ENCODE measurements at regions not wholly inside any gene's neighbourhood (a gene's known extent, or its start where the extent isn't known, plus 50 kb on each side); places are given as distances from the start of the nearest gene placed in this dataset.

- H3K27ac Mint-ChIP-seq (ENCODE audit: low read depth, unreplicated experiment): no peak overlapping the region
- no peaks in the 10 kb centered on the region for H3K4me1 Mint-ChIP-seq (ENCODE audit: insufficient read depth, unreplicated experiment)
- H3K27me3 Mint-ChIP-seq (ENCODE audit: insufficient read depth, unreplicated experiment): peaks cover 80% of the 10 kb centered on the region
- no peak for DNase-seq (ENCODE audit: unreplicated experiment)
- BruUV-seq (replicated peaks): no TSS peak
- H3K9me3 Mint-ChIP-seq (ENCODE audit: unreplicated experiment): no peaks in the 10 kb centered on the region
- no peak for TF ChIP-seq CTCF (IDR thresholded peaks at IDR 0.05; ENCODE audit: unreplicated experiment)
- no peak overlapping the region for H3K4me3 Mint-ChIP-seq (ENCODE audit: unreplicated experiment)
- CTCF ChIA-PET: interaction anchor here (0.6 kb wide), 1 partner anchor 1034 kb away, joined by 3 read pairs; no protein-coding TSS in a partner anchor
- intact Hi-C loops (cut with micrococcal nuclease): no loop called here
- POLR2A ChIA-PET: interaction anchor here (0.6 kb wide), 1 partner anchor 67 kb away, joined by 4 read pairs; no protein-coding TSS in a partner anchor
- H3K36me3 Mint-ChIP-seq (ENCODE audit: insufficient read depth, unreplicated experiment): no peaks in the 10 kb centered on the region
These were observed 389.5 kb downstream of the FOXG1 start for GRCh38 chr14:29156096-29156495.

- H3K27me3 Mint-ChIP-seq (ENCODE audit: insufficient read depth, unreplicated experiment): peaks cover 77% of the 10 kb centered on the region
- no peaks in the 10 kb centered on the region for H3K4me1 Mint-ChIP-seq (ENCODE audit: insufficient read depth, unreplicated experiment)
- H3K4me3 Mint-ChIP-seq (ENCODE audit: unreplicated experiment): no peak overlapping the region
- BruUV-seq (replicated peaks): no TSS peak
- no peak overlapping the region for H3K27ac Mint-ChIP-seq (ENCODE audit: low read depth, unreplicated experiment)
- no peak for TF ChIP-seq CTCF (IDR thresholded peaks at IDR 0.05; ENCODE audit: unreplicated experiment)
- CTCF ChIA-PET: no interaction called here
- no peak for DNase-seq (ENCODE audit: unreplicated experiment)
- H3K9me3 Mint-ChIP-seq (ENCODE audit: unreplicated experiment): no peaks in the 10 kb centered on the region
- intact Hi-C loops (cut with micrococcal nuclease): no loop called here
- no peaks in the 10 kb centered on the region for H3K36me3 Mint-ChIP-seq (ENCODE audit: insufficient read depth, unreplicated experiment)
- POLR2A ChIA-PET: no interaction called here
These were observed 395.0 kb downstream of the FOXG1 start for GRCh38 chr14:29161593-29161992.

GRCh38 chr14:29163109-29163508 is 396.5 kb downstream of the FOXG1 start:
- H3K9me3 Mint-ChIP-seq (ENCODE audit: unreplicated experiment): no peaks in the 10 kb centered on the region
- no peaks in the 10 kb centered on the region for H3K36me3 Mint-ChIP-seq (ENCODE audit: insufficient read depth, unreplicated experiment)
- no TSS peak for BruUV-seq (replicated peaks)
- ChIA-PET POLR2A (no interaction called here), CTCF (interaction anchor here (0.6 kb wide), 1 partner anchor 244 kb away, joined by 3 read pairs; no protein-coding TSS in a partner anchor)
- no peak for DNase-seq (ENCODE audit: unreplicated experiment)
- no peak for TF ChIP-seq CTCF (IDR thresholded peaks at IDR 0.05; ENCODE audit: unreplicated experiment)
- H3K27me3 Mint-ChIP-seq (ENCODE audit: insufficient read depth, unreplicated experiment): peaks cover 74% of the 10 kb centered on the region
- no peak overlapping the region for H3K27ac Mint-ChIP-seq (ENCODE audit: low read depth, unreplicated experiment)
- H3K4me1 Mint-ChIP-seq (ENCODE audit: insufficient read depth, unreplicated experiment): no peaks in the 10 kb centered on the region
- intact Hi-C loops (cut with micrococcal nuclease): no loop called here
- H3K4me3 Mint-ChIP-seq (ENCODE audit: unreplicated experiment): no peak overlapping the region

GRCh38 chr14:29165431-29165830 is 398.8 kb downstream of the FOXG1 start:
- TF ChIP-seq CTCF (IDR thresholded peaks at IDR 0.05; ENCODE audit: unreplicated experiment): no peak
- Mint-ChIP-seq H3K4me3 (ENCODE audit: unreplicated experiment) (no peak overlapping the region), H3K9me3 (ENCODE audit: unreplicated experiment) (no peaks in the 10 kb centered on the region), H3K4me1 (ENCODE audit: insufficient read depth, unreplicated experiment) (no peaks in the 10 kb centered on the region), H3K27ac (ENCODE audit: low read depth, unreplicated experiment) (no peak overlapping the region), H3K36me3 (ENCODE audit: insufficient read depth, unreplicated experiment) (no peaks in the 10 kb centered on the region), H3K27me3 (ENCODE audit: insufficient read depth, unreplicated experiment) (peaks cover 61% of the 10 kb centered on the region)
- CTCF ChIA-PET: no interaction called here
- BruUV-seq (replicated peaks): no TSS peak
- no peak for DNase-seq (ENCODE audit: unreplicated experiment)
- intact Hi-C loops (cut with micrococcal nuclease): no loop called here
- POLR2A ChIA-PET: interaction anchor here (0.6 kb wide), 1 partner anchor 33 kb away, joined by 3 read pairs; no protein-coding TSS in a partner anchor
